ENCODE measurements at regions not wholly inside any gene's neighbourhood (a gene's known extent, or its start where the extent isn't known, plus 50 kb on each side); places are given as distances from the start of the nearest gene placed in this dataset.

DNA sequence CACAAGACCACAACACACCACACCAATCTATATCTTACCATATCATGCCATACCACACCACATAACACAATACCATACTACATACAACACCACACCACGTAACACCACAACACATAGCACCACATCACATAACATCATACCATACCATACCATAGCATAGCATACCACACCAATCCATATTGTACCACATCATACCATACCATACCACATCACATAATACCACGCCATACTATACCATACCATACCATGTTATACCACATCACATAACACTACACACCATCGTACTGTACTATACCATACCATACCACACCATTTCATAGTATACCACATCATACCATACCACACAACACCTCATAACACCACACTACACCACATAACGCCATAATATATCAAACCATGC, 335.2 kb upstream of the VWC2 start:
- H3K4me3 ChIP-seq (ENCODE audit: control insufficient read depth, low read depth, low read length) = no peak overlapping the region
- no peak for DNase-seq (ENCODE audit: low read depth)
- TF ChIP-seq, protein P1, sequence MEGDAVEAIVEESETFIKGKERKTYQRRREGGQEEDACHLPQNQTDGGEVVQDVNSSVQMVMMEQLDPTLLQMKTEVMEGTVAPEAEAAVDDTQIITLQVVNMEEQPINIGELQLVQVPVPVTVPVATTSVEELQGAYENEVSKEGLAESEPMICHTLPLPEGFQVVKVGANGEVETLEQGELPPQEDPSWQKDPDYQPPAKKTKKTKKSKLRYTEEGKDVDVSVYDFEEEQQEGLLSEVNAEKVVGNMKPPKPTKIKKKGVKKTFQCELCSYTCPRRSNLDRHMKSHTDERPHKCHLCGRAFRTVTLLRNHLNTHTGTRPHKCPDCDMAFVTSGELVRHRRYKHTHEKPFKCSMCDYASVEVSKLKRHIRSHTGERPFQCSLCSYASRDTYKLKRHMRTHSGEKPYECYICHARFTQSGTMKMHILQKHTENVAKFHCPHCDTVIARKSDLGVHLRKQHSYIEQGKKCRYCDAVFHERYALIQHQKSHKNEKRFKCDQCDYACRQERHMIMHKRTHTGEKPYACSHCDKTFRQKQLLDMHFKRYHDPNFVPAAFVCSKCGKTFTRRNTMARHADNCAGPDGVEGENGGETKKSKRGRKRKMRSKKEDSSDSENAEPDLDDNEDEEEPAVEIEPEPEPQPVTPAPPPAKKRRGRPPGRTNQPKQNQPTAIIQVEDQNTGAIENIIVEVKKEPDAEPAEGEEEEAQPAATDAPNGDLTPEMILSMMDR (conservative IDR thresholded peaks at IDR 0.05; ENCODE audit: control insufficient read depth, insufficient read depth, low read depth, low read length) = no peak

DNA sequence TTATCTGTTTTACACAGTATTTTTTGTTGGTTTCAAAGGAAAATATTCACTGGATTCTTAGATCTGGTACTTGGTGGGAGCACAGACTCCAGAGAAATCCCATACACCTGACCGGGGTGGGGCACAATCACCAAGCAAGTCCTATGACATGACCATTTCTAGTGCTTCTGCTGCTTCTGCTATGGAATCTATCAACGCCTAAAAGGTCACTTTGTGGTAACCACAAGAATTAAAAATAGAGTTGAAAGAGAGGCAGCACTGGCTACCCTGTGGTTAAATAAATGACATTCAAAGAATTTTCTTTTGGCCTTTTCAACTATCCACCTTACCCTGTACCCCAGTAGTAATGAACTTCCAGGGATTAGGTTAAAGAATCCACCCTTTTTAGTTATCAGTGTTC, 329.9 kb upstream of the VWC2 start:
- TF ChIP-seq, protein P1 (conservative IDR thresholded peaks at IDR 0.05; ENCODE audit: control insufficient read depth, insufficient read depth, low read depth, low read length) = no peak
- no peak overlapping the region for H3K4me3 ChIP-seq (ENCODE audit: control insufficient read depth, low read depth, low read length)
- DNase-seq (ENCODE audit: low read depth) = no peak

DNA sequence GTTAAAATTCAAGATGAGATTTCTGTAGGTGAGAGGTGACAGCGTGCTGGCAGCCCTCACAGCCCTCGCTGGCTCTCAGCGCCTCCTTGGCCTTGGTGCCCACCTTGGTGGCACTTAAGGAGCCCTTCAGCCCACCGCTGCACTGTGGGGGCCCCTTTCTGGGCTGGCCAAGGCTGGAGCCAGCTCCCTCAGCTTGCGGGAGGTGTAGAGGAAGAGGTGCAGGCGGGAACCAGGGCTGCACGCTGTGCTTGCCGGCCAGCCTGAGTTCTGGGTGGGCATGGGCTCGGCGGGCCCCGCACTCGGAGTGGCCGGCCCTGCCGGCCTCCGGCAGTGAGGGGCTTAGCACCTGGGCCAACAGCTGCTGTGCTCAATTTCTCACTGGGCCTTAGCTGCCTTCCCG, 320.0 kb upstream of the VWC2 start:
- no peak for DNase-seq (ENCODE audit: low read depth)
- no peak overlapping the region for H3K4me3 ChIP-seq (ENCODE audit: control insufficient read depth, low read depth, low read length)
- TF ChIP-seq, protein P1 (conservative IDR thresholded peaks at IDR 0.05; ENCODE audit: control insufficient read depth, insufficient read depth, low read depth, low read length) = no peak

DNA sequence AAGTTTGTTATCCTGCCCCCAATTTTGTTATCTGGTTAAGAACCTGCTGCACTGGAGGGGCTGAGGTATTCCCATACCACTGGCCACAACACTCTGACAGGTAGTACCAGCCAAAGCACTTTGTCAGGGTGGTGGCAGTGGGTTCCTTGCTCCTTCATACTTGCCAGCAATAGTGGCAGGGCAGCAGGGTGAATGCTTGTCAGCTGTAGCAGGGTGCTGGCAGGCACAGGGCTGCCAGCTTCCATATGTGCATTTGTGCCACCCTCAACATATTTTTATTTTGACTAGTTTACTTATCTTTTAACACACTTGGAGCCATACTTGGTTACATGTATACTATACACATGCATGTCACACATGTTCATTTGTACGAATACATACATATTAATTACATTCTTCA, 294.0 kb upstream of the VWC2 start:
- TF ChIP-seq, protein P1 (conservative IDR thresholded peaks at IDR 0.05; ENCODE audit: control insufficient read depth, insufficient read depth, low read depth, low read length) = no peak
- no peak overlapping the region for H3K4me3 ChIP-seq (ENCODE audit: control insufficient read depth, low read depth, low read length)
- no peak for DNase-seq (ENCODE audit: low read depth)

DNA sequence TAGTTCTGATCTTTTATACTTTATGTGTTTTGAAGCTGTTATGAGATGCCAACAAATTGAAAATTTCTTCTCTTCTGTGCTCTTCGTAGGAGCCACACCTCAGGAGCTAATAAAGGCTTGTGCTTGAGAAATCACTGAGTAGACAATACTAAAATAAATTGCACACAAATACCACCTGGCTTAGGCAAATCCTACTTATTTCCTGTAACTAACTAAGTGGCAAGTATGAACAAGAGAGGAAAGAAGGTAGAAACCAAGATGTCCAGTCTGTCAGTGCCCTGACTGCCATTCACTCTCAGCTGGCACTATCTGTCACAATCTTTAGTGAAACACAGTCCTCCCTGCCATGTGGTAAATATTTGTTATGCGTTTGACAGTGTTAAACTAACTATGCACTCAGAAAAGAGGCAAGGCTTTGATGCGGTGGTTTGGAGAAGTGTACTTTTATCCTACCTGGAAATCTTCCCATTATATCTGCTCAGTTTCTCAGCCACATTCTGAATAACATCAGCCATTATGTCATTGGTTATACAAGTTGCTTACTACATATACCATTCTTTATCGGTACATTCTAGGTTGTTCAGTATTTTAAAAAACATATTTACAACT, 293.4 kb upstream of the VWC2 start:
- no peak overlapping the region for H3K4me3 ChIP-seq (ENCODE audit: control insufficient read depth, low read depth, low read length)
- no peak for DNase-seq (ENCODE audit: low read depth)
- TF ChIP-seq, protein P1 (conservative IDR thresholded peaks at IDR 0.05; ENCODE audit: control insufficient read depth, insufficient read depth, low read depth, low read length) = no peak

DNA sequence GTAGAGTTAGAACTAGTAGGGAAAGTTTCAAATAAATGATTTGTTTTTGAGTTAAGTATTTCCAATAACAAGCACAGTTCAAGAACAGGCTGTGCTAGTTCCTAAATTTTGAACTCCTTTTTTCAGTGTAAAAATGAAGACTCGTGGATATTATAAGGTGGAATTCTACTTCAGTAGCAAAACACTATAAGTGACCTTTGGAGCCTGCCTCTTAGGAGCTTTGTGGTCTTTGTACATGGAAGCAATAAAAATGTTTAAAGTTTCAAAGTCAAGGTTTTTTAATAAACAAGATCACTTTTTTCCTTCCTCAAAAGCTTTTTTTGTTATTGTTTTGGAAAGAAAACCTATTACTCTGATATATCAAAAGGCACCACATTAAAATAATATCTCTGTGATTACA, 292.4 kb upstream of the VWC2 start:
- H3K4me3 ChIP-seq (ENCODE audit: control insufficient read depth, low read depth, low read length) = no peak overlapping the region
- no peak for DNase-seq (ENCODE audit: low read depth)
- TF ChIP-seq, protein P1 (conservative IDR thresholded peaks at IDR 0.05; ENCODE audit: control insufficient read depth, insufficient read depth, low read depth, low read length) = no peak

DNA sequence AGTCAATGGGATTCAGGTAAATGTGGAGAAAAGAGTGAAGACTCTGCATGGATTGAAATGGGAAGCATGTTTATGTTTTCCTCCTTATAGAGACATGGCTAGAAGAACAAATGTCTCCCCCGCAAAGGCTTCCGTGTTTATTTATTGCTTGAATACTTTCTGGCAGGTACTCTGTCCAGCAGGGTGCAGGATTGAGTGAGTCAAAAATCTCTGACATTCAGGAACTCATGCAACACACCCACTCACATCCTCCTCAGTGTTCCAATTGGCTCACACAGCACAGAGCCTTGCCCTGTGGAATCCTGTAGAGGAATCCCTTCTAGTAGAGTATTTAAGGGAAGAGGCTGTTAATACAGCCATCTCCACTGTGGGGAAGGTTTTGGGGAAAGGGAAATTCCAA, 290.3 kb upstream of the VWC2 start:
- TF ChIP-seq, protein P1 (conservative IDR thresholded peaks at IDR 0.05; ENCODE audit: control insufficient read depth, insufficient read depth, low read depth, low read length) = no peak
- DNase-seq (ENCODE audit: low read depth) = no peak
- H3K4me3 ChIP-seq (ENCODE audit: control insufficient read depth, low read depth, low read length) = no peak overlapping the region

All from fibroblast of mammary gland (primary cell).